WI38 (cell line): ENCODE measurements at regions not wholly inside any gene's neighbourhood (a gene's known extent, or its start where the extent isn't known, plus 50 kb on each side); places are given as distances from the start of the nearest gene placed in this dataset.

Experiments used
- H3K4me3 ChIP-seq: 2 replicates; pipeline ENCODE4 v1.5.1; 2011; ENCODE audit warnings: low read depth, mild to moderate bottlenecking, control low read depth, low read length
- CTCF ChIP-seq: IDR thresholded peaks from 2 replicates; pipeline ENCODE4 v1.5.1; 2012; ENCODE audit warnings: low read depth, mild to moderate bottlenecking, control low read depth, low read length

- no peak for TF ChIP-seq CTCF
- no peak overlapping the region for H3K4me3 ChIP-seq
Measured at GRCh38 chr2:120809609-120810440, 74.2 kb downstream of the GLI2 start.

- no peak overlapping the region for H3K4me3 ChIP-seq
- TF ChIP-seq CTCF: no peak
Measured at GRCh38 chr2:120810639-120811038, 75.0 kb downstream of the GLI2 start.

DNA sequence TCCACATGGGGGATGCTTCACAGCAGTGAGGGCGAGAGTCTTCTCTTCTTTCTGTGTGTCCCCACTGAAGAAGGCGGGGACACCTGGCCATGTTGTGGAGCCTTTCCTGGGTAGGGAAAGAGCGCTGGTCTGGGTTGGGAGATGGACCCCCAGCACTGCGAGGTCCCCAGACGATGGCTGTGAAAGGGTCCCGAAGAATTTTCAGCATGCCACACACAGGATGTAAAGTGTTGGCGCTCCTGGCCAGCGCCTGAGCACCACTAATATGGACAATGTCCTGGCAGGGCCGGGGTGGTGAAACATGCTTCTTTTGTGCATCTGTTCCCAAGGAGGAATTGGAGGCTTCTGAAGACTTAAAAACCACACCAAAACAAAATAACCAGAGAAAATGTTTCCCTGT, 77.2 kb downstream of the GLI2 start:
- TF ChIP-seq CTCF: no peak
- no peak overlapping the region for H3K4me3 ChIP-seq

- no peak for TF ChIP-seq CTCF
Measured at GRCh38 chr2:120814352-120814751, 78.7 kb downstream of the GLI2 start.

DNA sequence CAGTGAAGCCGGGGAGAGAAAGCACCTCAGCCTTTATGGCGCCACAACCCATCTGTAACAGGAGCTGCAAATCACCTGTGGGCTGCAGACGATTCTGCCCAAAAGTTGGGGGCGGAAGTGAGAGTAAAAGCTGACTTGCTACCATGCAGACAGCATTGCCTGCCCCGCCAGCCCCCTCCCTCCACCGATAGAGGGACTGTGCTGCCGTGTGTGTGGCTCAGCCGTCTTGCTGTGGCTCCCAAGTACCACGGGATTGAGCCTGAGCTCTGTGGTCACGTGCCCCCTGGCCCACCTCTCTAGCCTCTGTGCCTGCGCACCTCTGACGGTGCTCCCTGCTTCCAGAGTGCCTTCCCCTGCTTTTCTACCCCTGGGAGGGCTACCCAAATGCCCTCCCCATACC, 79.6 kb downstream of the GLI2 start:
- H3K4me3 ChIP-seq: no peak overlapping the region
- TF ChIP-seq CTCF: no peak

More at GRCh38 chr2:120814352-120814751, 78.7 kb downstream of the GLI2 start:
- no peak overlapping the region for H3K4me3 ChIP-seq

- H3K4me3 ChIP-seq: no peak overlapping the region
- no peak for TF ChIP-seq CTCF
Measured at GRCh38 chr2:120817136-120817955, 81.7 kb downstream of the GLI2 start.

GRCh38 chr2:120817956-120818325, 82.3 kb downstream of the GLI2 start:
- TF ChIP-seq CTCF: no peak
- no peak overlapping the region for H3K4me3 ChIP-seq
